ENCODE measurements at regions not wholly inside any gene's neighbourhood (a gene's known extent, or its start where the extent isn't known, plus 50 kb on each side); places are given as distances from the start of the nearest gene placed in this dataset.

DNA sequence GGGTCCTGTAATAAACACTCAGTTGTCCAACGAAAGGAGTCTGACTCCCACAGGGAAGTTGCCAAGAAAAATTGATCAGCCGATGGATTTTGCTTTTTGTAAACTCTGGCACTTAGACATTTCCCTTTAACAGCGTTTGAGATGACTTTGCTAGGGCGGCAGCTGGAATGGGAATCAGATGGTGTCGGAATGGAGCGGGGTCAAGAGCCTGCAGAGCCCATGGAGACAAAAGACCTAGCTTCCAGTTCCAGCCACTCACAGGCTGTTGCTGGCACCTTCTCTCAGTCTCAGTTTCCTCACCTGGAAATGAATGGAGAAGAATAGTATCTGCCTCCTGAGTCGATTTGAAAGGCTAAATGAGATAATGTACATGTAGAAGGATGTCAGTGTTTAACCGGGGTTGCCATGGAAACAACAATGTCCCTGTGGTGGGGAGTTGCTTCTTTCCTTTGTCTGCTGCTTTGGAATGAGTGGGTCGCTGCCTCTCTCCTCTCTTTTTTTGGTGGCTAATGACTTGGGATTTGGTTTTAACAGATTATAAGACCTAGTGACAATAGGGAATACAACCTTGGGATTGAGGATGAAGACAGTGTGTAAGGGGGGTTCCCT, 137.4 kb downstream of the GAS1 start:
- TF ChIP-seq, protein P1, sequence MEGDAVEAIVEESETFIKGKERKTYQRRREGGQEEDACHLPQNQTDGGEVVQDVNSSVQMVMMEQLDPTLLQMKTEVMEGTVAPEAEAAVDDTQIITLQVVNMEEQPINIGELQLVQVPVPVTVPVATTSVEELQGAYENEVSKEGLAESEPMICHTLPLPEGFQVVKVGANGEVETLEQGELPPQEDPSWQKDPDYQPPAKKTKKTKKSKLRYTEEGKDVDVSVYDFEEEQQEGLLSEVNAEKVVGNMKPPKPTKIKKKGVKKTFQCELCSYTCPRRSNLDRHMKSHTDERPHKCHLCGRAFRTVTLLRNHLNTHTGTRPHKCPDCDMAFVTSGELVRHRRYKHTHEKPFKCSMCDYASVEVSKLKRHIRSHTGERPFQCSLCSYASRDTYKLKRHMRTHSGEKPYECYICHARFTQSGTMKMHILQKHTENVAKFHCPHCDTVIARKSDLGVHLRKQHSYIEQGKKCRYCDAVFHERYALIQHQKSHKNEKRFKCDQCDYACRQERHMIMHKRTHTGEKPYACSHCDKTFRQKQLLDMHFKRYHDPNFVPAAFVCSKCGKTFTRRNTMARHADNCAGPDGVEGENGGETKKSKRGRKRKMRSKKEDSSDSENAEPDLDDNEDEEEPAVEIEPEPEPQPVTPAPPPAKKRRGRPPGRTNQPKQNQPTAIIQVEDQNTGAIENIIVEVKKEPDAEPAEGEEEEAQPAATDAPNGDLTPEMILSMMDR (conservative IDR thresholded peaks at IDR 0.05; ENCODE audit: low read length): no peak
- no peak for TF ChIP-seq EZH2phosphoT487 (IDR thresholded peaks at IDR 0.05; ENCODE audit: borderline replicate concordance)

All from Loucy (cell line).